A673 (cell line): ENCODE measurements at regions not wholly inside any gene's neighbourhood (a gene's known extent, or its start where the extent isn't known, plus 50 kb on each side); places are given as distances from the start of the nearest gene placed in this dataset.
"Not testable (repeated sequence)": the region's sequence is repeated elsewhere in the genome, so short reads cannot be mapped to it uniquely, and the experiment has no call there.

Source experiments
- BruUV-seq: library from RNA; stranded (reverse); fragments of 400-500 nt; replicated peaks from 2 replicates; lab custom pipeline; 2021; lab: Mats Ljungman, UMichigan
- CTCF ChIA-PET: fragments of 300-600 bp; sonication (Branson Sonifier 250); formaldehyde crosslinking; loops from one replicate; lab custom pipeline; 2022; ENCODE audit warnings: antibody characterized with exemption; lab: Charles Lee
- POLR2A ChIA-PET: fragments of 300-600 bp; sonication (Branson Sonifier 250); formaldehyde crosslinking; loops from one replicate; lab custom pipeline; 2022; ENCODE audit warnings: antibody characterized with exemption; ENCODE audit not compliant: low non-redundant PET; lab: Charles Lee
- DNase-seq: peaks from one replicate; pipeline ENCODE4 v3.0.0-alpha.2; 2015; ENCODE audit warnings: low spot score
- H3K27ac ChIP-seq: fragments of 200-600 bp; sonication (generic); 2 replicates; pipeline ENCODE4 v1.5.1; 2016; ENCODE audit warnings: mixed run types, low read depth, mild to moderate bottlenecking, mixed read lengths, antibody characterized with exemption, low read length; ENCODE audit not compliant: poor library complexity, severe bottlenecking
- H3K27me3 ChIP-seq: fragments of 200-600 bp; sonication (generic); replicated peaks from 2 replicates; pipeline ENCODE4 v1.6.1; 2017; ENCODE audit warnings: mixed run types, low read depth, mild to moderate bottlenecking, mixed read lengths, antibody characterized with exemption, low read length; ENCODE audit not compliant: insufficient read depth, poor library complexity
- H3K36me3 ChIP-seq: fragments of 200-600 bp; sonication (generic); 2 replicates; pipeline ENCODE4 v1.6.1; 2016; ENCODE audit warnings: mixed run types, mild to moderate bottlenecking, mixed read lengths, antibody characterized with exemption, low read length; ENCODE audit not compliant: insufficient read depth, poor library complexity, severe bottlenecking
- H3K4me1 ChIP-seq: fragments of 200-600 bp; sonication (generic); 2 replicates; pipeline ENCODE4 v1.6.1; 2017; ENCODE audit warnings: mixed run types, mild to moderate bottlenecking, mixed read lengths, antibody characterized with exemption, low read length; ENCODE audit not compliant: insufficient read depth, poor library complexity, severe bottlenecking
- H3K4me3 ChIP-seq: fragments of 200-600 bp; sonication (generic); 2 replicates; pipeline ENCODE4 v1.5.1; 2016; ENCODE audit warnings: low read depth, mixed run types, mild to moderate bottlenecking, mixed read lengths, low read length; ENCODE audit not compliant: poor library complexity, severe bottlenecking
- H3K9me3 ChIP-seq: fragments of 200-600 bp; sonication (generic); 2 replicates; pipeline ENCODE4 v1.6.1; 2016; ENCODE audit warnings: mixed run types, low read depth, mild to moderate bottlenecking, mixed read lengths, antibody characterized with exemption, low read length; ENCODE audit not compliant: poor library complexity, severe bottlenecking
- EZH2 ChIP-seq: fragments of 200-600 bp; sonication (generic); IDR thresholded peaks from 2 replicates; pipeline ENCODE4 v1.6.1; 2017; ENCODE audit warnings: borderline replicate concordance, low read depth, mild to moderate bottlenecking, mixed read lengths, antibody characterized with exemption, low read length; ENCODE audit not compliant: poor library complexity, severe bottlenecking
- intact Hi-C: fragments of 100-400 bp; cut with micrococcal nuclease; formaldehyde crosslinking; loops from one replicate; pipeline ENCODE4 v1.10.0; 2022; ENCODE audit not compliant: unreplicated experiment
- TF ChIP-seq, protein P1 (sequence below): fragments of 300-800, 200-600 bp; sonication (generic); conservative IDR thresholded peaks from 2 replicates; pipeline ENCODE4 v1.5.1; 2017; ENCODE audit warnings: low read depth, mild to moderate bottlenecking, antibody characterized with exemption, low read length, moderate library complexity, mixed read lengths

DNA sequence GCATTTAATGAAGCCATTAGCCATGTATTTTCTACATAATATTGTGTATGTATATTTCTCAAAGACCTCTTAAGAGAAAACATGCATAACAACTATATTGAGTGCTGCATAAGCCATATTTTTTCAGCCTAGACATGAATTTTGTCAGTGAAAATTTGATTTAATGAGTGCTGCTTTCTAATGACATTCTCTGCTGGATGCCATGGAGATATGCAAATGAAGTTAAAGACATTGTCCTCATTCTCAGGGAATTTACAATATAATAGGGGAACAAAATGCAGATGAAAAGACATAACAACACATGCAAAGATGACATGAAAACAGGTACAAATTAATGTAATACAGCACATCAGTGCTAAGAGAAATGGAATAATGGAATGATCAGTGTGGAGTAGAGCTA is 118.7 kb downstream of the ATOH1 start:
- ChIA-PET CTCF (no interaction called here), POLR2A (no interaction called here)
- Histone ChIP-seq H3K36me3 (no peaks in the 10 kb centered on the region), H3K9me3 (no peaks in the 10 kb centered on the region), H3K4me1 (no peaks in the 10 kb centered on the region), H3K27ac (no peak overlapping the region), H3K27me3 (no peaks in the 10 kb centered on the region), H3K4me3 (no peak overlapping the region)
- no peak for DNase-seq
- TF ChIP-seq, protein P1, sequence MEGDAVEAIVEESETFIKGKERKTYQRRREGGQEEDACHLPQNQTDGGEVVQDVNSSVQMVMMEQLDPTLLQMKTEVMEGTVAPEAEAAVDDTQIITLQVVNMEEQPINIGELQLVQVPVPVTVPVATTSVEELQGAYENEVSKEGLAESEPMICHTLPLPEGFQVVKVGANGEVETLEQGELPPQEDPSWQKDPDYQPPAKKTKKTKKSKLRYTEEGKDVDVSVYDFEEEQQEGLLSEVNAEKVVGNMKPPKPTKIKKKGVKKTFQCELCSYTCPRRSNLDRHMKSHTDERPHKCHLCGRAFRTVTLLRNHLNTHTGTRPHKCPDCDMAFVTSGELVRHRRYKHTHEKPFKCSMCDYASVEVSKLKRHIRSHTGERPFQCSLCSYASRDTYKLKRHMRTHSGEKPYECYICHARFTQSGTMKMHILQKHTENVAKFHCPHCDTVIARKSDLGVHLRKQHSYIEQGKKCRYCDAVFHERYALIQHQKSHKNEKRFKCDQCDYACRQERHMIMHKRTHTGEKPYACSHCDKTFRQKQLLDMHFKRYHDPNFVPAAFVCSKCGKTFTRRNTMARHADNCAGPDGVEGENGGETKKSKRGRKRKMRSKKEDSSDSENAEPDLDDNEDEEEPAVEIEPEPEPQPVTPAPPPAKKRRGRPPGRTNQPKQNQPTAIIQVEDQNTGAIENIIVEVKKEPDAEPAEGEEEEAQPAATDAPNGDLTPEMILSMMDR: no peak
- TF ChIP-seq EZH2: no peak
- no TSS peak for BruUV-seq
- intact Hi-C loops: no loop called here

DNA sequence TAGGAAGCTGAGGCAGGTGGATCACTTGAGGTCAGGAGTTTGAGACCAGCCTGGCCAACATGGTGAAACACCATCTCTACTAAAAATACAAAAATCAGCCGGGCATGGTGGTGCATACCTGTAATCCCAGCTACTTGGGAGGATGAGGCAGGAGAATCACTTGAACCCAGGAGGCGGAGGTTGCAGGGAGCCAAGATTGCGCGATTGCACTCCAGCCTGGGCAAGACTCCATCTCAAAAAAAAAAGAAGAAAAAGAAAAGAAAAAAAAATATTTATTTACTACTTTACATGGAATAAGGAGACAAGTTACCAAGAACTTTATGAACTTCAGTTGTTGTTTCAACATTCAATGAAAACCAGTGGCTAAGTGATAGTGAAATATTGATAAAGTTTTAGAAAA is 121.7 kb downstream of the ATOH1 start:
- CTCF ChIA-PET, BruUV-seq, intact Hi-C loops: not testable (repeated sequence)

DNA sequence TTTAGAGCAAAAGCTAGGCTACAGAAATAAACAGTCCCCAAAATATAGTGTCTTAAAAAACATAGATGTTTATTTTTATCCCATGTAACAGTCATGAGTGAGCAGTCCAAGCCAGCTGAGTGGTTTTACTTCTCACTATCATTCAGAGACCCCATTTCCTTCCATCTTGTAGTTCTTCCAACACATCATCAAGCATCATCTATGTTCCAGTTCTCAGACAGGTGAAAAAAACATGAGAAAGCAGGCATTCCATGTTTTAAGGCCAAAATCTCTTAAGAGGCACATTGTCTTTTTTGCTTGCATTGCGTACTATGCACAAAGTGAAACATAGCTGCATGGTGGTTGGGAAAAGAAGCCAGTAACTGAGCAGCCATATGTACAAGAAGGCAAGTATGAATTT is 128.6 kb downstream of the ATOH1 start:
- intact Hi-C loops: no loop called here
- Histone ChIP-seq H3K4me3 (no peak overlapping the region), H3K36me3 (no peaks in the 10 kb centered on the region), H3K27me3 (no peaks in the 10 kb centered on the region), H3K27ac (no peak overlapping the region), H3K4me1 (no peaks in the 10 kb centered on the region), H3K9me3 (no peaks in the 10 kb centered on the region)
- BruUV-seq: no TSS peak
- DNase-seq: no peak
- ChIA-PET CTCF (no interaction called here), POLR2A (no interaction called here)
- TF ChIP-seq, protein P1: no peak
- TF ChIP-seq EZH2: no peak

More for the DNA sequence above, 121.7 kb downstream of the ATOH1 start:
- H3K36me3 ChIP-seq, H3K27ac ChIP-seq, POLR2A ChIA-PET, H3K27me3 ChIP-seq, DNase-seq, H3K9me3 ChIP-seq, H3K4me3 ChIP-seq, H3K4me1 ChIP-seq: not testable (repeated sequence)

DNA sequence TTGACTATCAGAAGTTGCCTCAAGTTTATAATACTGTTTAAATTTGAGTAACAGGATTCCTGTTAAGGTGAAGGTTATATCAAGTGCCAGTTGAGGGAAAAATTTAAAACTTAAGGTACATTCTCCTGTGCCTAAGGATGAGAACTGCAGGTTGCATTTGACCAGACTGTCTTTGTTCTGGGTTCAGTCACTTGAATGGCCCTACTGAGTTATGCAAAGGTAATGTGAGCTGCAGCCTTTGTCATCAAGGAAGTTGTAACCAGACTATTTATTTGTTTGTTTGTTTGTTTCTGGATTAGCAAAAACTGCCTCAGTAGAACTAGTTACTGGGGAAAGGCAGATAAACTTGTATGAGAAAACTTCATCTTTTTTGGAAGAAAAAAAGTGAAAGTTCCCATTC is 131.9 kb downstream of the ATOH1 start:
- H3K4me3 ChIP-seq: no peak overlapping the region
- no peak for DNase-seq
- H3K36me3 ChIP-seq: no peaks in the 10 kb centered on the region
- H3K9me3 ChIP-seq: no peaks in the 10 kb centered on the region
- TF ChIP-seq, protein P1: no peak
- TF ChIP-seq EZH2: no peak
- BruUV-seq: no TSS peak
- no peaks in the 10 kb centered on the region for H3K27me3 ChIP-seq
- POLR2A ChIA-PET: no interaction called here
- H3K27ac ChIP-seq: no peak overlapping the region
- CTCF ChIA-PET: no interaction called here
- intact Hi-C loops: no loop called here
- no peaks in the 10 kb centered on the region for H3K4me1 ChIP-seq
